GM23338 (cell line): ENCODE measurements at regions not wholly inside any gene's neighbourhood (a gene's known extent, or its start where the extent isn't known, plus 50 kb on each side); places are given as distances from the start of the nearest gene placed in this dataset.

ENCODE experiments used
- ATAC-seq: fragments of 200-7000 bp; cut with Tn5 transposase; 3 replicates; pipeline ENCODE4 v1.9.1; 2020
- DNase-seq: peaks from one replicate; pipeline ENCODE4 v3.0.0-alpha.2; 2015; ENCODE audit warnings: low spot score
- H2AFZ ChIP-seq: fragments of 200-600 bp; sonication (generic); 2 replicates; pipeline ENCODE4 v1.8.0; 2016; ENCODE audit warnings: antibody characterized with exemption, mild to moderate bottlenecking, moderate library complexity
- H3F3A ChIP-seq: fragments of 200-600 bp; sonication (generic); replicated peaks from 2 replicates; pipeline ENCODE4 v1.8.0; 2017; ENCODE audit warnings: antibody characterized with exemption, mixed run types, low read depth
- H3K27ac ChIP-seq: fragments of 200-600 bp; sonication (generic); 2 replicates; pipeline ENCODE4 v1.6.1; 2016; ENCODE audit warnings: low read depth
- H3K27me3 ChIP-seq: fragments of 200-600 bp; sonication (generic); 2 replicates; pipeline ENCODE4 v1.8.0; 2016; ENCODE audit warnings: mild to moderate bottlenecking, mixed run types, moderate library complexity; ENCODE audit not compliant: insufficient read depth
- H3K36me3 ChIP-seq: fragments of 200-600 bp; sonication (generic); 2 replicates; pipeline ENCODE4 v1.8.0; 2016; ENCODE audit warnings: mild to moderate bottlenecking; ENCODE audit not compliant: insufficient read depth
- H3K4me1 ChIP-seq: fragments of 200-600 bp; sonication (generic); 2 replicates; pipeline ENCODE4 v1.8.0; 2016; ENCODE audit warnings: mild to moderate bottlenecking, moderate library complexity; ENCODE audit not compliant: insufficient read depth
- H3K4me2 ChIP-seq: fragments of 200-600 bp; sonication (generic); 2 replicates; pipeline ENCODE4 v1.7.1; 2017; ENCODE audit warnings: mixed run types
- H3K4me3 ChIP-seq: fragments of 200-600 bp; sonication (generic); 2 replicates; pipeline ENCODE4 v1.6.1; 2016; ENCODE audit warnings: mixed run types
- H3K79me2 ChIP-seq: fragments of 200-600 bp; sonication (generic); replicated peaks from 2 replicates; pipeline ENCODE4 v1.8.0; 2017; ENCODE audit warnings: mild to moderate bottlenecking; ENCODE audit not compliant: insufficient read depth
- H3K9me2 ChIP-seq: fragments of 200-600 bp; sonication (generic); 2 replicates; pipeline ENCODE4 v1.8.0; 2017; ENCODE audit not compliant: insufficient read depth
- H4K20me1 ChIP-seq: fragments of 200-600 bp; sonication (generic); replicated peaks from 2 replicates; pipeline ENCODE4 v1.8.0; 2017; ENCODE audit warnings: mild to moderate bottlenecking; ENCODE audit not compliant: insufficient read depth
- H3K27ac Mint-ChIP-seq: 2 replicates; pipeline ENCODE4 v1.8.0; 2020; ENCODE audit warnings: inconsistent platforms, mild to moderate bottlenecking, moderate library complexity, mixed read lengths
- H3K27me3 Mint-ChIP-seq: 3 replicates; pipeline ENCODE4 v1.8.0; 2022; ENCODE audit warnings: low read depth, mild to moderate bottlenecking, moderate library complexity, mixed read lengths, inconsistent platforms; ENCODE audit not compliant: insufficient read depth, poor library complexity
- H3K36me3 Mint-ChIP-seq: 3 replicates; pipeline ENCODE4 v1.8.0; 2021; ENCODE audit warnings: low read depth, mild to moderate bottlenecking, inconsistent platforms, moderate library complexity, mixed read lengths
- H3K4me1 Mint-ChIP-seq: 3 replicates; pipeline ENCODE4 v1.8.0; 2020; ENCODE audit warnings: mild to moderate bottlenecking, inconsistent platforms, mixed read lengths
- H3K4me3 Mint-ChIP-seq: 3 replicates; pipeline ENCODE4 v1.8.0; 2021; ENCODE audit warnings: moderate library complexity, mild to moderate bottlenecking, inconsistent platforms, mixed read lengths
- H3K9me3 Mint-ChIP-seq: 3 replicates; pipeline ENCODE4 v1.8.0; 2020; ENCODE audit warnings: moderate library complexity, mild to moderate bottlenecking, inconsistent platforms, mixed read lengths
- CTCF ChIP-seq, 2 experiments: fragments of 200-600 bp in 1 of 2; sonication (generic) in 1 of 2; conservative IDR thresholded peaks; 2 replicates each; pipeline versions ENCODE4 v1.5.1 to v1.6.1; 2016 to 2017; ENCODE audit warnings: antibody characterized with exemption in 2 of 2, low read depth in 2 of 2, mild to moderate bottlenecking in 2 of 2, moderate library complexity in 1 of 2
- EZH2phosphoT487 ChIP-seq: fragments of 200-600 bp; sonication (generic); IDR thresholded peaks from one replicate; pipeline ENCODE4 v1.8.1; 2018; ENCODE audit warnings: antibody characterized with exemption; ENCODE audit not compliant: unreplicated experiment
- JUNB ChIP-seq: IDR thresholded peaks from one replicate; pipeline ENCODE4 v1.6.1; 2016; ENCODE audit warnings: antibody characterized with exemption; ENCODE audit not compliant: unreplicated experiment
- NANOG ChIP-seq: IDR thresholded peaks from 2 replicates; pipeline ENCODE4 v1.6.1; 2016; ENCODE audit warnings: antibody characterized with exemption, borderline replicate concordance
- POLR2AphosphoS5 ChIP-seq: IDR thresholded peaks from 2 replicates; pipeline ENCODE4 v1.6.1; 2016; ENCODE audit warnings: antibody characterized with exemption, low read depth
- REST ChIP-seq: IDR thresholded peaks from one replicate; pipeline ENCODE4 v1.6.1; 2018; ENCODE audit warnings: antibody characterized with exemption; ENCODE audit not compliant: unreplicated experiment
- STAT1 ChIP-seq: IDR thresholded peaks from one replicate; pipeline ENCODE4 v1.6.1; 2016; ENCODE audit warnings: antibody characterized with exemption; ENCODE audit not compliant: unreplicated experiment
- ZNF114 ChIP-seq: fragments of 250-450 bp; sonication (Bioruptor Pico); IDR thresholded peaks from 2 replicates; pipeline ENCODE4 v1.5.0; 2020; ENCODE audit warnings: mild to moderate bottlenecking, moderate library complexity
- ZNF331 ChIP-seq: fragments of 250-450 bp; sonication (Bioruptor Pico); IDR thresholded peaks from 2 replicates; pipeline ENCODE4 v1.5.0; 2020; ENCODE audit warnings: low read depth, mild to moderate bottlenecking, moderate library complexity
- ZNF462 ChIP-seq: fragments of 250-450 bp; sonication (Bioruptor Pico); IDR thresholded peaks from 2 replicates; pipeline ENCODE4 v1.5.0; 2020; ENCODE audit warnings: mild to moderate bottlenecking, moderate library complexity

GRCh38 chr2:199680482-199680881 is 170.5 kb downstream of the FTCDNL1 start (continued):
- TF ChIP-seq REST (no peak), ZNF331 (no peak), JUNB (no peak), EZH2phosphoT487 (no peak), STAT1 (no peak), POLR2AphosphoS5 (no peak)

GRCh38 chr2:199679883-199680282 is 171.1 kb downstream of the FTCDNL1 start:
- no peak overlapping the region for H3K4me3 ChIP-seq
- ATAC-seq: no peak
- Mint-ChIP-seq H3K27ac (no peak overlapping the region), H3K27me3 (peaks cover under 1% of the 10 kb centered on the region), H3K4me3 (no peak overlapping the region), H3K36me3 (no peaks in the 10 kb centered on the region), H3K9me3 (no peaks in the 10 kb centered on the region), H3K4me1 (peaks cover 8% of the 10 kb centered on the region; the same call in 2 of the 3 replicates)
- H3K4me2 ChIP-seq: no peak overlapping the region
- no peaks in the 10 kb centered on the region for H3K79me2 ChIP-seq
- no peak overlapping the region for H2AFZ ChIP-seq
- no peaks in the 10 kb centered on the region for H3K36me3 ChIP-seq
- H3F3A ChIP-seq: no peaks in the 10 kb centered on the region
- H4K20me1 ChIP-seq: no peaks in the 10 kb centered on the region
- no peaks in the 10 kb centered on the region for H3K9me2 ChIP-seq
- peaks cover 9% of the 10 kb centered on the region; the same call in 1 of the 2 replicates for H3K4me1 ChIP-seq
- DNase-seq: no peak
- no peaks in the 10 kb centered on the region for H3K27me3 ChIP-seq
- H3K27ac ChIP-seq: no peak overlapping the region
- TF ChIP-seq STAT1 (no peak), POLR2AphosphoS5 (no peak), EZH2phosphoT487 (no peak), CTCF (conservative IDR thresholded peaks at IDR 0.05; ENCODE audit: low read depth in 2 of 2) (no peak), JUNB (no peak), ZNF462 (CRISPR knock-in tag) (no peak), REST (no peak), NANOG (no peak), ZNF114 (no peak)
